PC-3 (cell line): ENCODE measurements at regions not wholly inside any gene's neighbourhood (a gene's known extent, or its start where the extent isn't known, plus 50 kb on each side); places are given as distances from the start of the nearest gene placed in this dataset.

ENCODE experiments used
- ATAC-seq: fragments of 200-7000 bp; cut with Tn5 transposase; 2 replicates; pipeline ENCODE4 v1.9.1; 2020; ENCODE audit warnings: mild to moderate bottlenecking, moderate library complexity
- BruUV-seq: library from RNA; stranded (reverse); fragments of 400-500 nt; replicated peaks from 2 replicates; lab custom pipeline; 2021; lab: Mats Ljungman, UMichigan
- CTCF ChIA-PET: fragments of 300-600 bp; sonication (Branson Sonifier 250); formaldehyde crosslinking; loops from one replicate; lab custom pipeline; 2022; ENCODE audit warnings: antibody characterized with exemption; lab: Charles Lee
- POLR2A ChIA-PET: fragments of 300-600 bp; sonication (Branson Sonifier 250); formaldehyde crosslinking; loops from one replicate; lab custom pipeline; 2022; ENCODE audit warnings: antibody characterized with exemption; ENCODE audit not compliant: unreplicated experiment; lab: Charles Lee
- DNase-seq: peaks from one replicate; pipeline ENCODE4 v3.0.0-alpha.2; 2015
- H2AFZ ChIP-seq: fragments of 300-600 bp; sonication (generic); 2 replicates; pipeline ENCODE4 v1.6.0; 2016; ENCODE audit warnings: antibody characterized with exemption, low read length
- H3F3A ChIP-seq: fragments of 300-600 bp; sonication (generic); one replicate; pipeline ENCODE4 v1.6.0; 2017; ENCODE audit warnings: antibody characterized with exemption, low read length, control low read depth, mild to moderate bottlenecking; ENCODE audit not compliant: unreplicated experiment
- H3K27ac ChIP-seq: fragments of 300-600 bp; sonication (generic); 2 replicates; pipeline ENCODE4 v1.5.1; 2016; ENCODE audit warnings: mild to moderate bottlenecking, low read length
- H3K27me3 ChIP-seq: fragments of 300-600 bp; sonication (generic); 2 replicates; pipeline ENCODE4 v1.6.1; 2016; ENCODE audit warnings: low read length, mixed read lengths
- H3K36me3 ChIP-seq: fragments of 300-600 bp; sonication (generic); 2 replicates; pipeline ENCODE4 v1.6.1; 2016; ENCODE audit warnings: low read depth, mixed run types, low read length, mixed read lengths
- H3K4me1 ChIP-seq: fragments of 300-600 bp; sonication (generic); 2 replicates; pipeline ENCODE4 v1.5.1; 2016; ENCODE audit warnings: low read length; ENCODE audit not compliant: insufficient read depth
- H3K4me2 ChIP-seq: fragments of 300-600 bp; sonication (generic); 2 replicates; pipeline ENCODE4 v1.6.0; 2016; ENCODE audit warnings: low read length
- H3K4me3 ChIP-seq: fragments of 300-600 bp; sonication (generic); 2 replicates; pipeline ENCODE4 v1.5.1; 2016; ENCODE audit warnings: mild to moderate bottlenecking, low read length, mixed read lengths
- H3K79me2 ChIP-seq: fragments of 300-600 bp; sonication (generic); 2 replicates; pipeline ENCODE4 v1.6.1; 2017; ENCODE audit warnings: low read length, mixed read lengths
- H3K9ac ChIP-seq: fragments of 300-600 bp; sonication (generic); 2 replicates; pipeline ENCODE4 v1.6.0; 2016; ENCODE audit warnings: mild to moderate bottlenecking, low read length
- H3K9me2 ChIP-seq: fragments of 300-600 bp; sonication (generic); replicated peaks from 2 replicates; pipeline ENCODE4 v1.6.1; 2016; ENCODE audit warnings: mixed run types, low read length, mixed read lengths
- H3K9me3 ChIP-seq: fragments of 300-600 bp; sonication (generic); 2 replicates; pipeline ENCODE4 v1.6.1; 2016; ENCODE audit warnings: low read length, mixed read lengths
- H4K20me1 ChIP-seq: fragments of 300-600 bp; sonication (generic); 2 replicates; pipeline ENCODE4 v1.6.1; 2016; ENCODE audit warnings: low read length, mixed read lengths
- EZH2 ChIP-seq: fragments of 300-600 bp; sonication (generic); IDR thresholded peaks from one replicate; pipeline ENCODE4 v1.6.1; 2017; ENCODE audit warnings: antibody characterized with exemption, mild to moderate bottlenecking, low read length; ENCODE audit not compliant: unreplicated experiment
- EZH2phosphoT487 ChIP-seq: fragments of 300-600 bp; sonication (generic); IDR thresholded peaks from 2 replicates; pipeline ENCODE4 v1.6.1; 2018; ENCODE audit warnings: mild to moderate bottlenecking, antibody characterized with exemption, low read length, borderline replicate concordance
- intact Hi-C: fragments of 100-400 bp; cut with micrococcal nuclease; formaldehyde crosslinking; loops from 2 replicates; pipeline ENCODE4 v1.9.0; 2023
- TF ChIP-seq, protein P1 (sequence below): fragments of 300-600 bp; sonication (generic); conservative IDR thresholded peaks from 2 replicates; pipeline ENCODE4 v1.5.1; 2017; ENCODE audit warnings: antibody characterized with exemption, low read depth, mild to moderate bottlenecking, low read length

DNA sequence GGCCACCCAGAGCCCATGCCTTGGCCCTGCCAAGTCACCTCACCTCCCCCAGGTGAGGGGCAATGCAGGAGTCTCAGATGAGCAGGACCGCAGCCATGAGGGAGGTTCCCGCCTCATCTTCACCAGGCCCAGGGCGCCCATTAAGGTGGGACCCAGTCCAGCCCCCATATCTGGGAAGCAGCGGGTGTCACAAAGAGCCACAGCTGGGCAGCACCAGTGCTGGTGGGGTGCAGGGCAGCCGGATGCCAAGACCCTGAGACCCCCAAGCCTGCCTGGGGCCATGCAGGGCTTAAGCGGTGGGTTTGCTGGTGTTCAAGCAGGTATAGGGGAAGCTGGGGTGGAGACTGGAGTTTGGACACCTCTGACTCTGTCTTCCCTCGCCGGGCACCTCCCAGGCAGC, 237.8 kb upstream of the GSE1 start:
- DNase-seq: no peak
- POLR2A ChIA-PET: no interaction called here
- H3K79me2 ChIP-seq: no peaks in the 10 kb centered on the region
- TF ChIP-seq, protein P1, sequence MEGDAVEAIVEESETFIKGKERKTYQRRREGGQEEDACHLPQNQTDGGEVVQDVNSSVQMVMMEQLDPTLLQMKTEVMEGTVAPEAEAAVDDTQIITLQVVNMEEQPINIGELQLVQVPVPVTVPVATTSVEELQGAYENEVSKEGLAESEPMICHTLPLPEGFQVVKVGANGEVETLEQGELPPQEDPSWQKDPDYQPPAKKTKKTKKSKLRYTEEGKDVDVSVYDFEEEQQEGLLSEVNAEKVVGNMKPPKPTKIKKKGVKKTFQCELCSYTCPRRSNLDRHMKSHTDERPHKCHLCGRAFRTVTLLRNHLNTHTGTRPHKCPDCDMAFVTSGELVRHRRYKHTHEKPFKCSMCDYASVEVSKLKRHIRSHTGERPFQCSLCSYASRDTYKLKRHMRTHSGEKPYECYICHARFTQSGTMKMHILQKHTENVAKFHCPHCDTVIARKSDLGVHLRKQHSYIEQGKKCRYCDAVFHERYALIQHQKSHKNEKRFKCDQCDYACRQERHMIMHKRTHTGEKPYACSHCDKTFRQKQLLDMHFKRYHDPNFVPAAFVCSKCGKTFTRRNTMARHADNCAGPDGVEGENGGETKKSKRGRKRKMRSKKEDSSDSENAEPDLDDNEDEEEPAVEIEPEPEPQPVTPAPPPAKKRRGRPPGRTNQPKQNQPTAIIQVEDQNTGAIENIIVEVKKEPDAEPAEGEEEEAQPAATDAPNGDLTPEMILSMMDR: no peak
- H3K4me2 ChIP-seq: no peak overlapping the region
- no peaks in the 10 kb centered on the region for H3K27me3 ChIP-seq
- H4K20me1 ChIP-seq: no peaks in the 10 kb centered on the region
- CTCF ChIA-PET: no interaction called here
- H3K9me2 ChIP-seq: no peaks in the 10 kb centered on the region
- H3K27ac ChIP-seq: no peak overlapping the region
- H3K4me3 ChIP-seq: no peak overlapping the region
- H2AFZ ChIP-seq: no peak overlapping the region
- H3K4me1 ChIP-seq: peaks cover 11% of the 10 kb centered on the region
- H3F3A ChIP-seq: no peaks in the 10 kb centered on the region
- H3K36me3 ChIP-seq: no peaks in the 10 kb centered on the region
- ATAC-seq: no peak
- intact Hi-C loops: no loop called here
- H3K9me3 ChIP-seq: no peaks in the 10 kb centered on the region
- BruUV-seq: no TSS peak
- H3K9ac ChIP-seq: no peak overlapping the region

DNA sequence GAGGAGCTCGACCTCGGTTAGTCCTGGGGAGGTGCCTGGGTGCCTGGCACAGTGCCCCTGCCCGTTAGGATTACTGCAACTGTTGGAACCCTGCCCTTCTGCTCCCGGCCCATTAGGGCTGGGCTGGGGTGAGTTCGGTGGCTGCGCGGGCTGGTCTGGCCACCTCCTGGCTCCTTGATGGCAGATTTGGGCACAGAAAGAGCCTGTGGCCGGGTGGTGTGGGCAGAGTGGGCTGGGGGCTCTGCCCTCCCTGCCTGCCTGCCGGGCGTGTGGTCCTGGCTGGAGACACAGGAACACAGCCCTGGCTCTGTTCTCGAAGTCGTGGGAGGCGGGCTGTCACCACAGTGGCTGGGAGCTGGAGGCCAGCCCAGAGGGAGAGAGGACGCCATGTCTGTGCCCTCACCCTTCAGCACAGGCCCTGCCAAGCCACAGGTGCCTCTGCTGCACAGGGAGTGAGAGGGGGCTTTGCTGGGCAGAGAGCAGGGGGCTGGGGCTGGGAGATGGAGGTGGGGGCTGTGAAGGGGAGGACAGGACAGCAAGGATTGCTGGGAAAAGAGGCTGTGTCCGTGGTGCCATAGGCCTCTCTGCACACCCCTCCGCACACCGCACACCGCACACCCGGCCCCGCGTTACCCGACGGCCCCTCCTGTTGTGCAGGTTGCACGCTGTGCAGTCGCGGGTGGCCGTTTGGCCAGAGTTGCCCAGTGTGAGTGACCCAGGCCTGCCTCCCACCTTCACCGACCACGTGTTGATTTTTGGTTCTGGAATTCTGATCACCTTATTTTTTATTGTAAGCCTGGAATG, 236.6 kb upstream of the GSE1 start:
- H3K27me3 ChIP-seq: no peaks in the 10 kb centered on the region
- POLR2A ChIA-PET: no interaction called here
- intact Hi-C loops: no loop called here

DNA sequence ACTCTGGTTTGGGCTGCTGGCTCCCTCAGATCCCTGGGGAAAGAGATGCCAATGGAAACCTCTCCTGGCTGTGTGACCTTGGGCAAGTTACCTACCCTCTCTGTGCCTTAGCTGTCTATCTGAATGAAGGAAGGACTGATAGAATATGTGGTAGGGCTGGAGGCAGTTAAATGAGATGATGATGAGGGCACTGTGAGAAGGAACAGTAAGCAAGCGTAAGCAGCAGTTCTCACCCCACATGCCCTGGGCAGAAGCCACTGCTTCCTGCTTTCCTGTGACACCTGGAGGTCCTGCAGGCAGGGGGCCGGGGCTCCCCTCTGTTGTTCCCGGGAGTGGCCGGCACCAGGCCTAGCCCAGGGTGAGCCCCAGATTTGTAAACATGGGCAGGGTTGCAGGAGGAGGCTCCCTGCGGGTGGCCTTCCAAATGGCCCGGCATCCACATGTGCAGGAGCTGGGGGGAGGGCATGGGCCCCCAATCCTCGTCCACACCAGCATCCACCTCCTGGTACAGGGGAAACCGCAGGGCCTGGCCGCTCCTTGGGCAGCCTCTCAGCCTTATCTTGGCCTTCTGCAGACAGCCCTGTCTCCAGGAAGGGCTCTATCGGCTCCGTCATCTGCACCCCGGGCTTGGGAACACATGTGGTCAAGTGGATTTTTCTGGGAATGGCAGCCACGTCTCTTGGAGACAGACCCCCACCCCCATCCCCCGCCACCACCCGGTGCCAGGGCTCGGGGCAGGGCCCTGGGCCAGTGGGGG, 235.6 kb upstream of the GSE1 start:
- H3K79me2 ChIP-seq: no peaks in the 10 kb centered on the region
- BruUV-seq: no TSS peak
- H3K9me2 ChIP-seq: no peaks in the 10 kb centered on the region
- ChIA-PET CTCF (no interaction called here), POLR2A (no interaction called here)
- TF ChIP-seq, protein P1: no peak
- TF ChIP-seq EZH2phosphoT487: no peak
- no peak for TF ChIP-seq EZH2
- H3K27ac ChIP-seq: no peak overlapping the region
- H3K36me3 ChIP-seq: no peaks in the 10 kb centered on the region
- no peak for ATAC-seq
- no peak overlapping the region for H2AFZ ChIP-seq
- H3K4me1 ChIP-seq: peaks cover 8% of the 10 kb centered on the region
- H3K4me3 ChIP-seq: no peak overlapping the region
- no peak for DNase-seq
- H3K27me3 ChIP-seq: no peaks in the 10 kb centered on the region
- H3K9ac ChIP-seq: no peak overlapping the region
- intact Hi-C loops: no loop called here
- H3K4me2 ChIP-seq: no peak overlapping the region
- H3K9me3 ChIP-seq: no peaks in the 10 kb centered on the region
- H4K20me1 ChIP-seq: no peaks in the 10 kb centered on the region
- no peaks in the 10 kb centered on the region for H3F3A ChIP-seq

More for the DNA sequence above, 236.6 kb upstream of the GSE1 start:
- no peaks in the 10 kb centered on the region for H3K36me3 ChIP-seq
- H3K4me2 ChIP-seq: no peak overlapping the region
- TF ChIP-seq, protein P1: no peak
- TF ChIP-seq EZH2phosphoT487 (no peak), EZH2 (no peak)
- H3K4me1 ChIP-seq: peaks cover 11% of the 10 kb centered on the region
- H3K4me3 ChIP-seq: no peak overlapping the region
- CTCF ChIA-PET: no interaction called here
- no peaks in the 10 kb centered on the region for H3K9me3 ChIP-seq
- no peak for DNase-seq
- BruUV-seq: no TSS peak
- no peaks in the 10 kb centered on the region for H3K9me2 ChIP-seq
- no peak for ATAC-seq
- no peaks in the 10 kb centered on the region for H3F3A ChIP-seq
- H2AFZ ChIP-seq: no peak overlapping the region
- H3K27ac ChIP-seq: no peak overlapping the region
- H3K9ac ChIP-seq: no peak overlapping the region
- no peaks in the 10 kb centered on the region for H3K79me2 ChIP-seq
- H4K20me1 ChIP-seq: no peaks in the 10 kb centered on the region
